HCT116 (cell line): ENCODE measurements at regions not wholly inside any gene's neighbourhood (a gene's known extent, or its start where the extent isn't known, plus 50 kb on each side); places are given as distances from the start of the nearest gene placed in this dataset.

Source experiments
- ATAC-seq: fragments of 200-7000 bp; cut with Tn5 transposase; 2 replicates; pipeline ENCODE4 v1.9.1; 2020; ENCODE audit warnings: mild to moderate bottlenecking, moderate library complexity
- BruUV-seq: library from RNA; stranded (reverse); fragments of 400-500 nt; replicated peaks from 2 replicates; lab custom pipeline; 2021; lab: Mats Ljungman, UMichigan
- CTCF ChIA-PET: fragments of 300-600 bp; sonication (Branson Sonifier 250); formaldehyde crosslinking; loops from one replicate; lab custom pipeline; 2021; ENCODE audit warnings: antibody characterized with exemption; lab: Charles Lee
- POLR2A ChIA-PET: fragments of 300-600, 350-600 bp; sonication (Branson Sonifier 250); formaldehyde crosslinking; loops from one replicate; lab custom pipeline; 2021; ENCODE audit warnings: antibody characterized with exemption; lab: Charles Lee
- RAD21 ChIA-PET, 2 experiments: fragments of 300-600 bp; sonication (Branson Sonifier 250); formaldehyde crosslinking; loops; one replicate each; lab custom pipeline; 2023; ENCODE audit warnings: low total read pairs in 2 of 2; ENCODE audit not compliant: uncharacterized antibody in 2 of 2, unreplicated experiment in 2 of 2, low non-redundant PET in 1 of 2; lab: Charles Lee
- DNase-seq: peaks from one replicate; pipeline ENCODE4 v3.0.0-alpha.2; 2010; ENCODE audit warnings: low read depth, low spot score
- H2AFZ ChIP-seq: fragments of 200-600 bp; shearing (Covaris generic), sonication (generic); 2 replicates; pipeline ENCODE4 v1.6.1; 2017; ENCODE audit warnings: low read depth, mixed run types, mixed read lengths, antibody characterized with exemption, low read length; ENCODE audit not compliant: poor library complexity, severe bottlenecking
- H3K27ac ChIP-seq: 2 replicates; pipeline ENCODE4 v1.5.1; 2012; ENCODE audit warnings: low read depth, low read length
- H3K27me3 ChIP-seq: fragments of 200-600 bp; sonication (generic); 2 replicates; pipeline ENCODE4 v1.6.1; 2016; ENCODE audit warnings: mixed run types, low read length, mixed read lengths; ENCODE audit not compliant: insufficient read depth
- H3K36me3 ChIP-seq, 2 experiments: fragments of 200-500 bp in 1 of 2; fragments of 200-600 bp in 1 of 2; sonication (Bioruptor generic) in 1 of 2; sonication (generic) in 1 of 2; 2 replicates each; pipeline versions ENCODE4 v1.5.1 to v1.6.1; 2014 to 2016; ENCODE audit warnings: low read length in 2 of 2, inconsistent platforms in 1 of 2, mixed read lengths in 1 of 2, mixed run types in 1 of 2; ENCODE audit not compliant: insufficient read depth in 2 of 2, control insufficient read depth in 1 of 2
- H3K4me1 ChIP-seq, 2 experiments: fragments of 200-600 bp in 1 of 2; sonication (generic) in 1 of 2; 2 replicates each; pipeline versions ENCODE4 v1.5.1 to v1.6.1; 2012 to 2017; ENCODE audit warnings: low read length in 2 of 2, inconsistent platforms in 1 of 2, mild to moderate bottlenecking in 1 of 2, mixed read lengths in 1 of 2, mixed run types in 1 of 2, moderate library complexity in 1 of 2; ENCODE audit not compliant: insufficient read depth in 2 of 2, control insufficient read depth in 1 of 2
- H3K4me2 ChIP-seq: fragments of 200-600 bp; sonication (generic); 2 replicates; pipeline ENCODE4 v1.6.1; 2017; ENCODE audit warnings: mixed run types, low read length, mixed read lengths
- H3K4me3 ChIP-seq, 2 experiments: fragments of 200-600 bp in 1 of 2; sonication (generic) in 1 of 2; replicated peaks in 1 of 2; 2 replicates each; pipeline ENCODE4 v1.5.1; 2011 to 2016; ENCODE audit warnings: low read length in 2 of 2, control low read depth in 1 of 2, low read depth in 1 of 2, mild to moderate bottlenecking in 1 of 2, mixed read lengths in 1 of 2, mixed run types in 1 of 2
- H3K79me2 ChIP-seq: fragments of 200-600 bp; sonication (generic); 2 replicates; pipeline ENCODE4 v1.6.1; 2017; ENCODE audit warnings: mild to moderate bottlenecking, mixed run types, low read length, moderate library complexity, mixed read lengths; ENCODE audit not compliant: insufficient read depth
- H3K9ac ChIP-seq: fragments of 200-600 bp; sonication (generic); 2 replicates; pipeline ENCODE4 v1.6.1; 2016; ENCODE audit warnings: low read length, mixed read lengths
- H3K9me2 ChIP-seq: fragments of 200-600 bp; sonication (generic), shearing (Covaris generic); 2 replicates; pipeline ENCODE4 v1.6.1; 2017; ENCODE audit warnings: mixed run types, mild to moderate bottlenecking, moderate library complexity; ENCODE audit not compliant: insufficient read depth
- H3K9me3 ChIP-seq, 2 experiments: fragments of 200-500 bp in 1 of 2; fragments of 200-600 bp in 1 of 2; sonication (Bioruptor generic) in 1 of 2; sonication (generic) in 1 of 2; 2 replicates each; pipeline ENCODE4 v1.6.1; 2014 to 2017; ENCODE audit warnings: low read length in 2 of 2, mixed read lengths in 2 of 2, inconsistent platforms in 1 of 2, low read depth in 1 of 2, mild to moderate bottlenecking in 1 of 2, mixed run types in 1 of 2, moderate library complexity in 1 of 2; ENCODE audit not compliant: control insufficient read depth in 1 of 2, insufficient read depth in 1 of 2
- H4K20me1 ChIP-seq: fragments of 200-600 bp; sonication (generic), shearing (Covaris generic); 2 replicates; pipeline ENCODE4 v1.6.1; 2017; ENCODE audit warnings: mixed run types, mild to moderate bottlenecking, moderate library complexity; ENCODE audit not compliant: insufficient read depth
- CBX3 ChIP-seq: IDR thresholded peaks from 2 replicates; pipeline ENCODE4 v1.6.1; 2012; ENCODE audit warnings: low read depth
- CEBPB ChIP-seq: IDR thresholded peaks from 2 replicates; pipeline ENCODE4 v1.6.1; 2012; ENCODE audit warnings: low read depth
- ELF1 ChIP-seq: IDR thresholded peaks from 2 replicates; pipeline ENCODE4 v1.6.1; 2012; ENCODE audit warnings: low read depth, borderline replicate concordance
- EZH2 ChIP-seq: fragments of 200-600 bp; sonication (generic); IDR thresholded peaks from 2 replicates; pipeline ENCODE4 v1.6.1; 2017; ENCODE audit warnings: antibody characterized with exemption, mixed run types
- EZH2phosphoT487 ChIP-seq: fragments of 200-600 bp; IDR thresholded peaks from 2 replicates; pipeline ENCODE4 v1.6.1; 2018; ENCODE audit warnings: antibody characterized with exemption, borderline replicate concordance
- JUND ChIP-seq: IDR thresholded peaks from 2 replicates; pipeline ENCODE4 v1.6.1; 2012
- POLR2AphosphoS5 ChIP-seq: IDR thresholded peaks from 2 replicates; pipeline ENCODE4 v1.6.1; 2011; ENCODE audit warnings: mild to moderate bottlenecking, low read depth, low read length, moderate library complexity
- RAD21 ChIP-seq: IDR thresholded peaks from 2 replicates; pipeline ENCODE4 v1.6.1; 2012; ENCODE audit warnings: low read depth, mild to moderate bottlenecking
- SP1 ChIP-seq: IDR thresholded peaks from 2 replicates; pipeline ENCODE4 v1.6.1; 2012; ENCODE audit warnings: low read depth
- SRF ChIP-seq: IDR thresholded peaks from 2 replicates; pipeline ENCODE4 v1.6.1; 2012; ENCODE audit warnings: low read depth
- TCF7L2 ChIP-seq: IDR thresholded peaks from 2 replicates; pipeline ENCODE4 v1.7.0; 2011; ENCODE audit warnings: borderline replicate concordance, inconsistent platforms; ENCODE audit not compliant: insufficient read depth, insufficient read length; ENCODE audit errors: extremely low read depth
- YY1 ChIP-seq: IDR thresholded peaks from 2 replicates; pipeline ENCODE4 v1.6.1; 2011; ENCODE audit warnings: low read length, low read depth, moderate library complexity, mild to moderate bottlenecking; ENCODE audit not compliant: insufficient replicate concordance; ENCODE audit errors: extremely low read depth
- ZFX ChIP-seq: fragments of 450-650 bp; IDR thresholded peaks from 2 replicates; pipeline ENCODE4 v1.6.1; 2017
- ZNF274 ChIP-seq: fragments of 200-500 bp; sonication (Bioruptor generic); IDR thresholded peaks from 2 replicates; pipeline ENCODE4 v1.6.1; 2014; ENCODE audit warnings: mild to moderate bottlenecking, low read depth, low read length, inconsistent platforms
- intact Hi-C: fragments of 100-400 bp; cut with micrococcal nuclease; formaldehyde crosslinking; loops from 2 replicates; pipeline ENCODE4 v1.10.0; 2022
- TF ChIP-seq, protein P1 (sequence below): IDR thresholded peaks from 2 replicates; pipeline ENCODE4 v1.6.1; 2012; ENCODE audit warnings: low read depth
- TF ChIP-seq, protein P2 (sequence below): IDR thresholded peaks from 2 replicates; pipeline ENCODE4 v1.6.1; 2011; ENCODE audit warnings: mild to moderate bottlenecking, low read length, moderate library complexity; ENCODE audit not compliant: insufficient replicate concordance; ENCODE audit errors: extremely low read depth

DNA sequence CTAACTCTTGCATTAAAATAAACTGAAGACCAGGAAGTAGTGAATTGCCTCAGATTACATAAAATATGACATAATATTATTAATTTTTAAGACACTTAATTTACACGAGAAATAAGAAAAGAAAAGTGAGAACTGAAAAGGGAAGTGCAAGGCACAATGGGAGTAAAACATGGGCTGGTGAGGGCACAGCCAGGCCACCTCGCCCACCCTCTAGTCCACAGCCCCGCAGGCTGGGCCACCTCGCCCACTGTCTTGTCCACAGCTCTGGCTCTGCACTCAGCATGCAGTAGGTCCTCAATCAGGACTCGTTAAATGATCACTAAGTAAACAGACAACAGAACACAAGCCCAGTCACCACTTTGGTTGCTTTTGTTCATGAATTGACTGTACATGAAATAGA, 67.8 kb upstream of the ARHGEF7 start:
- no peak for ATAC-seq
- no peaks in the 10 kb centered on the region for H3K9me3 ChIP-seq
- no peak overlapping the region for H3K9ac ChIP-seq
- H3K27me3 ChIP-seq: no peaks in the 10 kb centered on the region
- no peaks in the 10 kb centered on the region for H3K9me2 ChIP-seq
- H3K4me1 ChIP-seq: peaks cover 0 to 29% of the 10 kb centered on the region in 2 experiments; a peak in 2 of 4 replicates
- no peaks in the 10 kb centered on the region for H3K79me2 ChIP-seq
- H3K4me2 ChIP-seq: no peak overlapping the region
- peak overlapping the region; percentile 57 for H2AFZ ChIP-seq
- no peaks in the 10 kb centered on the region for H4K20me1 ChIP-seq
- H3K27ac ChIP-seq: no peak overlapping the region
- POLR2A ChIA-PET: no interaction called here
- TF ChIP-seq YY1: no peak
- TF ChIP-seq, protein P1, sequence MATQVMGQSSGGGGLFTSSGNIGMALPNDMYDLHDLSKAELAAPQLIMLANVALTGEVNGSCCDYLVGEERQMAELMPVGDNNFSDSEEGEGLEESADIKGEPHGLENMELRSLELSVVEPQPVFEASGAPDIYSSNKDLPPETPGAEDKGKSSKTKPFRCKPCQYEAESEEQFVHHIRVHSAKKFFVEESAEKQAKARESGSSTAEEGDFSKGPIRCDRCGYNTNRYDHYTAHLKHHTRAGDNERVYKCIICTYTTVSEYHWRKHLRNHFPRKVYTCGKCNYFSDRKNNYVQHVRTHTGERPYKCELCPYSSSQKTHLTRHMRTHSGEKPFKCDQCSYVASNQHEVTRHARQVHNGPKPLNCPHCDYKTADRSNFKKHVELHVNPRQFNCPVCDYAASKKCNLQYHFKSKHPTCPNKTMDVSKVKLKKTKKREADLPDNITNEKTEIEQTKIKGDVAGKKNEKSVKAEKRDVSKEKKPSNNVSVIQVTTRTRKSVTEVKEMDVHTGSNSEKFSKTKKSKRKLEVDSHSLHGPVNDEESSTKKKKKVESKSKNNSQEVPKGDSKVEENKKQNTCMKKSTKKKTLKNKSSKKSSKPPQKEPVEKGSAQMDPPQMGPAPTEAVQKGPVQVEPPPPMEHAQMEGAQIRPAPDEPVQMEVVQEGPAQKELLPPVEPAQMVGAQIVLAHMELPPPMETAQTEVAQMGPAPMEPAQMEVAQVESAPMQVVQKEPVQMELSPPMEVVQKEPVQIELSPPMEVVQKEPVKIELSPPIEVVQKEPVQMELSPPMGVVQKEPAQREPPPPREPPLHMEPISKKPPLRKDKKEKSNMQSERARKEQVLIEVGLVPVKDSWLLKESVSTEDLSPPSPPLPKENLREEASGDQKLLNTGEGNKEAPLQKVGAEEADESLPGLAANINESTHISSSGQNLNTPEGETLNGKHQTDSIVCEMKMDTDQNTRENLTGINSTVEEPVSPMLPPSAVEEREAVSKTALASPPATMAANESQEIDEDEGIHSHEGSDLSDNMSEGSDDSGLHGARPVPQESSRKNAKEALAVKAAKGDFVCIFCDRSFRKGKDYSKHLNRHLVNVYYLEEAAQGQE: no peak
- no peak for TF ChIP-seq SRF
- no peak for TF ChIP-seq RAD21
- no peak for TF ChIP-seq POLR2AphosphoS5
- no peak for TF ChIP-seq ZNF274
- no peak for TF ChIP-seq SP1
- TF ChIP-seq EZH2: no peak
- no peak for TF ChIP-seq CBX3
- no peak for TF ChIP-seq TCF7L2
- TF ChIP-seq EZH2phosphoT487: no peak
- TF ChIP-seq, protein P2, sequence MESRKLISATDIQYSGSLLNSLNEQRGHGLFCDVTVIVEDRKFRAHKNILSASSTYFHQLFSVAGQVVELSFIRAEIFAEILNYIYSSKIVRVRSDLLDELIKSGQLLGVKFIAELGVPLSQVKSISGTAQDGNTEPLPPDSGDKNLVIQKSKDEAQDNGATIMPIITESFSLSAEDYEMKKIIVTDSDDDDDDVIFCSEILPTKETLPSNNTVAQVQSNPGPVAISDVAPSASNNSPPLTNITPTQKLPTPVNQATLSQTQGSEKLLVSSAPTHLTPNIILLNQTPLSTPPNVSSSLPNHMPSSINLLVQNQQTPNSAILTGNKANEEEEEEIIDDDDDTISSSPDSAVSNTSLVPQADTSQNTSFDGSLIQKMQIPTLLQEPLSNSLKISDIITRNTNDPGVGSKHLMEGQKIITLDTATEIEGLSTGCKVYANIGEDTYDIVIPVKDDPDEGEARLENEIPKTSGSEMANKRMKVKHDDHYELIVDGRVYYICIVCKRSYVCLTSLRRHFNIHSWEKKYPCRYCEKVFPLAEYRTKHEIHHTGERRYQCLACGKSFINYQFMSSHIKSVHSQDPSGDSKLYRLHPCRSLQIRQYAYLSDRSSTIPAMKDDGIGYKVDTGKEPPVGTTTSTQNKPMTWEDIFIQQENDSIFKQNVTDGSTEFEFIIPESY: no peak
- no peak for TF ChIP-seq ELF1
- TF ChIP-seq JUND: no peak
- TF ChIP-seq ZFX: no peak
- TF ChIP-seq CEBPB: no peak
- H3K36me3 ChIP-seq: no peaks in the 10 kb centered on the region
- CTCF ChIA-PET: interaction anchor here (1.5 kb wide), 1 partner anchor 103 kb away, joined by 3 read pairs; no protein-coding TSS in a partner anchor
- RAD21 ChIA-PET: no interaction called here
- BruUV-seq: no TSS peak
- no peak for DNase-seq
- H3K4me3 ChIP-seq: no peak overlapping the region
- intact Hi-C loops: loop anchor here (10.0 kb wide), 1 partner anchor 133 kb away; the partner anchor contains the start of gene ANKRD10
